Nephron (organoid): ENCODE measurements at regions not wholly inside any gene's neighbourhood (a gene's known extent, or its start where the extent isn't known, plus 50 kb on each side); places are given as distances from the start of the nearest gene placed in this dataset.

Experiments
- H3K27ac Mint-ChIP-seq, 3 experiments: 2 replicates each; pipeline ENCODE4 v1.8.0; 2020; ENCODE audit warnings: mixed read lengths in 3 of 3, mild to moderate bottlenecking in 2 of 3, moderate library complexity in 1 of 3
- H3K27me3 Mint-ChIP-seq: 2 replicates; pipeline ENCODE4 v1.8.0; 2021; ENCODE audit warnings: low read depth, mild to moderate bottlenecking, moderate library complexity, mixed read lengths
- H3K36me3 Mint-ChIP-seq: 2 replicates; pipeline ENCODE4 v1.8.0; 2020; ENCODE audit warnings: low read depth, mixed read lengths
- H3K4me1 Mint-ChIP-seq: 2 replicates; pipeline ENCODE4 v1.8.0; 2020; ENCODE audit warnings: mixed read lengths
- H3K4me3 Mint-ChIP-seq, 3 experiments: 2 replicates each; pipeline ENCODE4 v1.8.0; 2020; ENCODE audit warnings: mild to moderate bottlenecking in 3 of 3, mixed read lengths in 3 of 3, moderate library complexity in 2 of 3
- H3K9me3 Mint-ChIP-seq: 2 replicates; pipeline ENCODE4 v1.8.0; 2020; ENCODE audit warnings: mixed read lengths
- CTCF ChIP-seq, 3 experiments: fragments of 200-600 bp; sonication (generic); IDR thresholded peaks; one replicate each; pipeline ENCODE4 v1.5.0; 2021; ENCODE audit warnings: antibody characterized with exemption in 3 of 3; ENCODE audit not compliant: unreplicated experiment in 3 of 3

GRCh38 chr9:93814077-93814956, 140.8 kb downstream of the BARX1 start:
- peaks cover 47% of the 10 kb centered on the region for H3K27me3 Mint-ChIP-seq
- H3K4me3 Mint-ChIP-seq, result peak overlapping the region in 1 of 3 experiments; percentile 33
- H3K36me3 Mint-ChIP-seq, result no peaks in the 10 kb centered on the region

DNA sequence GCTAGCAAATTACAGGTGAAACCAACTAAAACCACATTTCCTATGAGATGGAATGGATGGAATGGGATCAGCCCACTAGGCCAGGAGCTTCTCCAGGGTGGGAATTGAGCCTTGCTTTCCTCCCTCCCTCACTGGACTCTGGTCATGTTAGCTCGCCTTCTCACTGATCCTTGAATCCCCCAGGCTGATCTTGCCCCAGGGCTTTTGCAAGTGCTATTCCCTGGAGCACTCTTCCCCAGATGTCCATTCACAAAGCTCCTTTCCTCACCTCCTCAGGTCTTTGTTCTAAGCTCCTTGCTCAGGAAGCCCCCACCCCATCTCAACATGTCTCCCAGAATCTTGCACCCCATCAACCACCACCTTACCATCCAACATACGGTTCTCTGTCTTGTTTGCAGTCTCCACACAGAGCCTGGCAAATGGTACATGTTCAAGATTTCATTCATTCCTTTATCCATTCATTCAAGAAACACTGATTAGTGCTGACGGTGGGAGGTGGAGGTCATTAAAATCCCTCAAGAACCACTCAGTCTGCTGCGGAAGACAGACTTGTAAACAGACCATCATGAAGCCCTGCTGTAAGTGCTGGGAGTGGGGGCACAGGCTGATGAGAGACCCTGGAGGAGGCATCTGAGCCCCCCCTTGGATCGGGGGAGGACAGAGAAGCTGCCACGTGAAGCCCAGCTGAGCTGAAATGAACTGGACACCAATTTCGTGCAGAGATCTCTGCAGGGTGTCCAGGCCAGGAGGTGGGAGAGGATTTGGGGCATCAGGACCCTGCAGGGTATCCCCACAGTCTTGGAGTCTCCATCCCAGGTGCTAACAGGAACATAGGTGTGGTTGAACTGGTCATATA, 141.7 kb downstream of the BARX1 start:
- Mint-ChIP-seq H3K9me3 (no peaks in the 10 kb centered on the region), H3K4me1 (peaks cover 14% of the 10 kb centered on the region), H3K27ac (no peak overlapping the region), H3K27me3 (peaks cover 47% of the 10 kb centered on the region), H3K4me3 (no peak overlapping the region), H3K36me3 (no peaks in the 10 kb centered on the region)
- TF ChIP-seq CTCF (IDR thresholded peaks at IDR 0.05; ENCODE audit: unreplicated experiment in 3 of 3), result no peak

More at GRCh38 chr9:93814077-93814956, 140.8 kb downstream of the BARX1 start:
- no peaks in the 10 kb centered on the region for H3K9me3 Mint-ChIP-seq
- H3K27ac Mint-ChIP-seq, result peak overlapping the region in 1 of 3 experiments; percentile 8
- TF ChIP-seq CTCF (IDR thresholded peaks at IDR 0.05; ENCODE audit: unreplicated experiment in 3 of 3), result peak in 1 of 3 experiments; percentile 13
- H3K4me1 Mint-ChIP-seq, result peaks cover 9% of the 10 kb centered on the region

GRCh38 chr9:93812410-93812668, 142.8 kb downstream of the BARX1 start:
- TF ChIP-seq CTCF (IDR thresholded peaks at IDR 0.05; ENCODE audit: unreplicated experiment in 3 of 3), result no peak
- H3K27ac Mint-ChIP-seq, result no peak overlapping the region
- no peak overlapping the region for H3K4me3 Mint-ChIP-seq
- H3K4me1 Mint-ChIP-seq, result peaks cover 14% of the 10 kb centered on the region
- peaks cover 45% of the 10 kb centered on the region for H3K27me3 Mint-ChIP-seq
- H3K36me3 Mint-ChIP-seq, result no peaks in the 10 kb centered on the region
- no peaks in the 10 kb centered on the region for H3K9me3 Mint-ChIP-seq

DNA sequence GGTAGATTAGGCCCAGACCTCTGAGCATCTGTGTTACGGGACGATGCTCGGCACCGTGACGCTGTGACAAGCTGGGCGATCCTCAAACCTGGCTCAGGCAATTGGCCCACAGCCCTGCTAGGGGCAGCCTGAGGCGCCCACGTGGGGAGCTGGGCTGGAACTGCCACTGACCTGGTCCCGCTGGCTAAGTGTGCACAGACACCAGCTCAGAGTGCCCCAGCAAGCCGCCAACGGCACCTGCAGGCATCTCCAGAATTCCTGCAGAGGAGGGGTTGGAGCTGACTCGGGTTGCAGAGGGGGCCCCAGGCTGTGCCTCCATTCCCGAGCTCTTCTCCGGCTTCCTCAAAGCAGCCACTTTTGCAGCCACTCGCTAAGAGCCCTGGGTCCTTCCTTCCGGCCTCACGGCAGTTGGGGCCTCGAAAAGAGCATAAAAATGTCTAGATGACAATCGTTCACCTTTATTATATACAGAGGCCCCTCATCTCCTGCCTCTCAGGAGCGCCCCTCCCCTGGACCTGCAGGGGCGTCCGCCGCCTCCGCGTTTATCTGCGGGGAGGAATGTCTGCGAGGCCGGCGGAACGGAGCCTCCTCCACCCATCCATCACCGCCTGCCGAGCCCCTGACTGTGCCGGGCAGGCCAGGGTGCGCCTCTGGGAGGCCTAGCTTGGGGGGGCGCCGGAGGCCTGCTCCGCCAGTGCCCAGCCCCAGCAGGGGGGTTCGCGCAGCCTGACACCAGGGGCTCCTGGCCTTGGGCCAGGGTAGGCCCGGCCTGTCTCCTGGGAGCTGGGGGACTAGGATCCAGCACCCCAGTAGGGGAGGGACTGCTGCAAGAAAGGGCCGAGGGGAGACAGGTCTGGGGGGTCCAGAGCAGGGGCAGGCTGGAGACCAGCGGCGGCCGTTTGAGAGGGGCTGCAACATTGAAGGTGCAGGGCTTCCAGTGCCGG, 144.9 kb downstream of the BARX1 start:
- Mint-ChIP-seq H3K36me3 (no peaks in the 10 kb centered on the region), H3K4me1 (peaks cover 14% of the 10 kb centered on the region), H3K27me3 (peaks cover 28% of the 10 kb centered on the region), H3K27ac (no peak overlapping the region), H3K9me3 (no peaks in the 10 kb centered on the region), H3K4me3 (peak overlapping the region in 1 of 3 experiments; percentile 34)
- no peak for TF ChIP-seq CTCF (IDR thresholded peaks at IDR 0.05; ENCODE audit: unreplicated experiment in 3 of 3)

DNA sequence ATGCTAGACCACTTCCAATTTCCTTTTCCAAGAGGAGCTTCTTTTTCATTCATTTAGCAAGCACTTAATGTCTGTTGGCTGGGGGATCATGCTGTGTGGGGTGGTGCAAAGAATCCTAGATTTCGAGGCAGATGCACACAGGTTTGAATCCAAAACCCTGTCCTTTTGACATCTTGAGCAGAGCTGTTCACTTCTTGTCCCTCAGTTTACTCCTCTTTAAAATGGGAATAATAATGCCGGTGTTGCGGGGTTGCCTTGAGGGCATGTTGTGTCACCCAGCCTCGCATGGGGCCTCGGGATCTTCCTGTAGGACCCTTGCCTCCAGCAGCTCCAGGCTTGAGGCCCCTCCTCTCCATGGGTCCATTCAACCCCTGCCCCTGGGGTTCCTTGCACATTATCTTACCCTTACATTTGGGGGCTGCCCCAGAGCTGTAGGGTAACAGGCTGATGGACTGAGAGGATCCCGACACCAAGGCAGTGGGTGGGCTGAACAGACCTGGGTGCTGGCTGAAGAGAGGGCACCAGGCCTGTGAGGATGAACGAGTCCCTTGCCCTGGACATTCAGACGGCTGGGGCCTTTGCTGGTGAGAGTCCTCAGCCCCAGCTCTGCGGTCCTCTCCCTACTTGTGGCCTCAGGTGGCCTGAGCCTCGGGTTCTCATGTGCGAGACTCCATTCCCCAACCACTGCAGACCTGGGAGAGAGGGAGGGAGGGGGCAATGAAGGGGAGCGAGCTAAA, 145.8 kb downstream of the BARX1 start:
- no peak for TF ChIP-seq CTCF (IDR thresholded peaks at IDR 0.05; ENCODE audit: unreplicated experiment in 3 of 3)
- peak overlapping the region in 1 of 3 experiments; percentile 24 for H3K4me3 Mint-ChIP-seq
- peaks cover 3% of the 10 kb centered on the region for H3K9me3 Mint-ChIP-seq
- H3K36me3 Mint-ChIP-seq, result no peaks in the 10 kb centered on the region
- peaks cover 19% of the 10 kb centered on the region for H3K27me3 Mint-ChIP-seq
- H3K4me1 Mint-ChIP-seq, result peaks cover 9% of the 10 kb centered on the region
- no peak overlapping the region for H3K27ac Mint-ChIP-seq
